DOHH2 (cell line): ENCODE measurements at regions not wholly inside any gene's neighbourhood (a gene's known extent, or its start where the extent isn't known, plus 50 kb on each side); places are given as distances from the start of the nearest gene placed in this dataset.

Source experiments
- EZH2phosphoT487 ChIP-seq: fragments of 200-600 bp; sonication (generic); IDR thresholded peaks from 2 replicates; pipeline ENCODE4 v1.6.1; 2017; ENCODE audit warnings: borderline replicate concordance, mild to moderate bottlenecking, antibody characterized with exemption, low read length, moderate library complexity, mixed read lengths
- TF ChIP-seq, protein P1 (sequence below): fragments of 200-600 bp; sonication (generic); IDR thresholded peaks from one replicate; pipeline ENCODE4 v1.5.1; 2014; ENCODE audit warnings: antibody characterized with exemption, mild to moderate bottlenecking, low read depth, low read length; ENCODE audit not compliant: poor library complexity, severe bottlenecking

DNA sequence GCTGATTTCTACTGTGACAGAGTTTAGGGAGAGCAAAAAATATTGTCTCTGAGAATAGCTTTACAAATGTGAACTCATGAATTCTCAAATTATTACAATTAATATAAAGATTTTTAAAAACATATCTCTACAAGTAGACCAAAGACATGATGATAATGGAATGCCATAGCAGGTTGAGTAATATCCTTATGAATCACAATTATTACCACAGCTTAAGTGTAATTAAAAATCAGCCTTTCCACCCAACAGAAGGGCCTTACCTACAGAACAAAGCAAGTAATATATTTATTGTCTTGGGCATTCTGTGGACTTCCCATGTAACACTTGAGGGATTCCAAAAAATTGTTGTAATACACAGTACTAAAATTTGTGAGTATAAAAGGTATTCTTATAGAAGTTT, 1099.6 kb upstream of the GJE1 start:
- no peak for TF ChIP-seq EZH2phosphoT487
- TF ChIP-seq, protein P1, sequence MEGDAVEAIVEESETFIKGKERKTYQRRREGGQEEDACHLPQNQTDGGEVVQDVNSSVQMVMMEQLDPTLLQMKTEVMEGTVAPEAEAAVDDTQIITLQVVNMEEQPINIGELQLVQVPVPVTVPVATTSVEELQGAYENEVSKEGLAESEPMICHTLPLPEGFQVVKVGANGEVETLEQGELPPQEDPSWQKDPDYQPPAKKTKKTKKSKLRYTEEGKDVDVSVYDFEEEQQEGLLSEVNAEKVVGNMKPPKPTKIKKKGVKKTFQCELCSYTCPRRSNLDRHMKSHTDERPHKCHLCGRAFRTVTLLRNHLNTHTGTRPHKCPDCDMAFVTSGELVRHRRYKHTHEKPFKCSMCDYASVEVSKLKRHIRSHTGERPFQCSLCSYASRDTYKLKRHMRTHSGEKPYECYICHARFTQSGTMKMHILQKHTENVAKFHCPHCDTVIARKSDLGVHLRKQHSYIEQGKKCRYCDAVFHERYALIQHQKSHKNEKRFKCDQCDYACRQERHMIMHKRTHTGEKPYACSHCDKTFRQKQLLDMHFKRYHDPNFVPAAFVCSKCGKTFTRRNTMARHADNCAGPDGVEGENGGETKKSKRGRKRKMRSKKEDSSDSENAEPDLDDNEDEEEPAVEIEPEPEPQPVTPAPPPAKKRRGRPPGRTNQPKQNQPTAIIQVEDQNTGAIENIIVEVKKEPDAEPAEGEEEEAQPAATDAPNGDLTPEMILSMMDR: no peak
